Cerebellar nuclear complex (tissue), 1 donor: ENCODE measurements at regions not wholly inside any gene's neighbourhood (a gene's known extent, or its start where the extent isn't known, plus 50 kb on each side); places are given as distances from the start of the nearest gene placed in this dataset.

ENCODE experiments used
- DNase-seq, 2 experiments: peaks; one replicate each; lab custom pipeline; 2025; lab: John Stamatoyannopoulos, UW

GRCh38 chr13:40505196-40505595 lies 161.2 kb downstream of the FOXO1 start:
- DNase-seq = no peak
